Amniotic stem cell (primary cell): ENCODE measurements at regions not wholly inside any gene's neighbourhood (a gene's known extent, or its start where the extent isn't known, plus 50 kb on each side); places are given as distances from the start of the nearest gene placed in this dataset.

Source experiments
- DNase-seq: peaks from one replicate; lab custom pipeline; 2025; lab: John Stamatoyannopoulos, UW

DNA sequence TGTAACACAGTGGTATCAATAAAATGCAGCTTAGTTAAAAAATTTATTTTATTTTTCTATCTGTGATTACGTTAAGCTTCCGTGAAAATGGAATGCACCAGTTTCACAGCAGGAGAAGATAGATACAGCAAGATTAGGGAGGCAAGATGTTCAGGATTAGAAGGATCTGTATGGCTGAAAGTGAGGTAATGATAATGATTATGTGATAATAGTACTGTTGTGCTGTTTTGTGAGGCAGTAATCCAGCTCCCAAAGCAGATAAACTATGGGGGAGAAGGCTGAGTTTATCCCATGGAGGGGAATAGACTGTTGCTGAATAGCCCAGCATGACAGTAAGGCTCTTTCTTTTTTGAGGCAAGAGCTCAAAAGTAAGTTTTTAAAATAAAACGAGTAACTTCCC, 216.1 kb upstream of the PRPS1L1 start:
- no peak for DNase-seq

DNA sequence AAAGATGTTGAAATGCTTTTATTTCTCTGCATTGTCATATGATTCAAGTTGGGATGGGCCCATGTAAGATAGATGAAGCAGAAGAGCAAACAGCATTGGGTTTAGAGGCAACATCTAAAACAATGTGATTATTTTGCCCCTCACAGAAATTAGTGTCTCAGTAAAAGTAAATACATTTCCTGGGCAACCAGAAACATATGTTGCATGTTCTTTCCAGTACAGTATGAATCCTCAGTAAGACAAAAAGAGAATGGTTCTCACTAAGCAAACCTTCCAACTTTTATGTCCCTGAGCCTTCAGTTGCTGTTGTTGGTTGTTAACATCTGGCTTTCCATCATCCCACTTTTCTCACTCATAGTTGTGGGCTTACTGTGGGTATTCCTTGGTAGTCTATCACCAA, 222.5 kb upstream of the PRPS1L1 start:
- no peak for DNase-seq

DNA sequence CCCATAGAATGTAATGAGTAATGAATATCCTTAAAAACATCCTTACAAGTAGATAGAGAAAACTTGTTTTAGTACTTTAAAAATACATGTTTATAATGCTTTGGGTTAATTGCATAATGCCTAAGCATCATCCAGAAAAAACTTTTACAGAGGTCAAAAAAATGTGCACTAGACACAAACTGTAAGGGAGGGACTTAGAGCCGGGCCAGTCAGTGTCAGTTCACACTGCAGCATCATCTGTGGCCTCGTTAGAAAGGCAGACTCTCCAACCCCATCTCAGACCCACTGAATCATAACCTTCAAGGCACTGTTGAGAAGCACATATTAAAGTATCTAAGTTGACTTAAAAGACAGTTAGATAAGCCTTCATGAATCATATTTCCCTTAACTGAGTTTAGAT, 230.1 kb upstream of the PRPS1L1 start:
- peak; percentile 76 for DNase-seq

DNA sequence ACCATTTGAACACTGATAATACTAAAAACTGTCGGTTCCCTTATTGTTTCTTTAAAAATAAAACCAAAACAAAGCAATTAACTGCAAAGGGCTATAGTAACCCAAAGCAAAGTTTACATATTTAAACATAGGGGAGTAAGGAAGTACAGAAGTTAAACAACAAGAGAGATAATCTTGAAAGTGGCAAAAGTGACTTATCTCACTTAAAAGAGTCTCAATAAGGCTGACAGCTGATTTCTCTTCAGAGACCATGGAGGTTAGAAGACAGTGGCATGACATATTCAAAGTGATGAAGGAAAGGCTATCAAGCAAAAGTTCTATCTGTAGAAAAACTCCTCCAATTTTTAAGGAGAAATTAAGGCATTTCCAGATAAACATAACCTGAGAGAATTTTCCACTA, 233.5 kb upstream of the HDAC9 start:
- no peak for DNase-seq

DNA sequence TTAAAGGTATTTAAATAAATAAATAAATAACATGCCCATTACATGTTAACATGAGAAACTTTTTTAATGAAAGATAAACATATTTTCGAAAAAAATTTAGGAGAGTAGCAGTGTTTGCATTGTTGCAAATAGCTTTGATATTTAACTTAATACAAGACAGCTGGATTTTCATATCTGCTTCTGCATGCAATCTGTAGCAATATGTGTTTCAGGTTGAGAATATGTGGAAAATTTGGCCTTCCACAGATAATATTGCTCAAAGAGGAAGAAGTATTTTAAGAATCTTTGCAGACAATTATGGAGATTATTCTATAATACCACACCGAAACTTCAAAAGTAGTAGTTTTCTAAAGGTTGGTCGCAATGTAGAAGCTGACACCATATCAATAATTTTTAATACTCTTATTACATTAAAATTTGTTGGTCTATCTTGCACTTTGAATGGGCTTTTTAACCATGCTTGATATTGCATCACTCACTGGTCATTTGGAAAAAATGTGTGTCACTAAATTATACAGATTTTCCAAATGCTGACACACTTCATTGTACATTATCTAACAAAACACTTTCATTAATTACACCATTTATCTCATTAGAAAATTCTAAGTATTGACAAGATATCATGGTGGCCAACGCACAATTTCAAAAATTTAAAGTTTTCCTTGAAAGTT, 229.8 kb upstream of the HDAC9 start:
- DNase-seq = no peak

DNA sequence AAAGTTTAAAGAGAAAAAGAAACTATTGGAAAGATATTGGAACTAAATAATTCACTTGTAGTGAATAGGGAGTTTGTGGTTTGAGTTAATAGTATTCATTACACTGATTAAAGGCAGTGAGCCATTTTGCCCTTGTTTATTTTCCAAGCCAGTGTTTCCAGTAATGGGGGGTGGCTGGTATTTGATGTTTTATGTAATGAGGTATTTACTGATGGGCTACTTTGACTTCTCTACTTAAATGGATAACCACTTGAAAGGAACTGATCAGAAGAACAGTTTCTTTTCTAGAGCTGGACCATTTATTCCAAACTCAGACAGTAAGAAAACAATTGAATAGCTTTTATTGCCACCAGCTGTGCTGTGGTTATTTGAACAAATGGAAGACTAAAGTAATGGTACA, 227.0 kb upstream of the HDAC9 start:
- no peak for DNase-seq

DNA sequence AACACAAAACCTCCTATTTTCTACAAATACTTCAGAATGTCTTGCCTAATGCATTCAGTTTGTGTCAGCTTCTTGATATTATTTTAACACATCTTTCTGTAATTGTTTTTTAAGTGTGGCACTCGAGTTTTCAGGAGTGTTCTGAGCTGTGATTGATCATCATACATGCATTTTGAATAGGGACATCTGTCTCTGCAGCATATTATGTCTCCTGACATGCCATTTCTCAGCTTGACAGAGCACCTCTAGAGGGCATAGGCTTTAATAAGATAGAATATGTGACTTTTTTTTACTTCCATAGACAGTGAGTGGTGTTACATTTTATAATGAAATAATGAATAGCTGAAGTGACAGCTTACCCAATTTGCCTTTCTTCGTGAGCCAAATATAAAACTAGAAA, 219.2 kb upstream of the HDAC9 start:
- no peak for DNase-seq

DNA sequence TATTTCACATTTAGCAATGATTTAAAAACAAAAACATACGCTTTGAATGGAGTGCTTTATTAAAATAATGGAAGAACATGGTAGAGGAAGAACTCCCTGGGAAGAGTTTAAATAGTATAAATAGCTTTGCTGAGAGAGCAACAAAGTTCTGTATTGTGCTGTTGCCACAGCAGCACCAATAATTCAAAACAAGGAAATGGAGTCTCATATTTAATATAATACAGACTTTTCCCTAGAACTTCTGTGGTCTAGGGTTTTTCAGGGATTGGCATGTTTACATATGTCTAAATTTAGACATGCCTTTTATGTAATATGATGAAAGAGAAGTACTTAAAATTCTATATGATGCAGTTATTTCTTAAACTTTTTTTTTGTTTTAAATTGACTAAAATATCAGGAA, 217.2 kb upstream of the HDAC9 start:
- DNase-seq = no peak

DNA sequence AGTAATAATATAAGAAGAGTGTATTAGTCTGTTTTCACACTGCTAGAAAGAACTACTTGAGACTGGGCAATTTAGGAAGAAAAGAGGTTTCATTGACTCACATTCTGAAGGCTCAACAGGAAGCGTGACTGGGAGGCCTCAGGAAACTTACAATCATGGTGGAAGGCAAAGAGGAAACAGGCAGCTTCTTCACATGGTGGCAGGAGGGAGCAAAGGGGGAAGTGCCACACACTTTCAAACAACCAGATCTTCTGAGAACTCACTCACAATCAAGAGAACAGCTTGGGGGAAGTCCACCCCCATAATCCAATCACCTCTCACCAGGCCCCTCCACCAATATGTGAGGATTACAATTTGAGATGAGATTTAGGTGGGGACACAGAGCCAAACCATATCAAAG, 212.5 kb upstream of the HDAC9 start:
- DNase-seq = no peak

DNA sequence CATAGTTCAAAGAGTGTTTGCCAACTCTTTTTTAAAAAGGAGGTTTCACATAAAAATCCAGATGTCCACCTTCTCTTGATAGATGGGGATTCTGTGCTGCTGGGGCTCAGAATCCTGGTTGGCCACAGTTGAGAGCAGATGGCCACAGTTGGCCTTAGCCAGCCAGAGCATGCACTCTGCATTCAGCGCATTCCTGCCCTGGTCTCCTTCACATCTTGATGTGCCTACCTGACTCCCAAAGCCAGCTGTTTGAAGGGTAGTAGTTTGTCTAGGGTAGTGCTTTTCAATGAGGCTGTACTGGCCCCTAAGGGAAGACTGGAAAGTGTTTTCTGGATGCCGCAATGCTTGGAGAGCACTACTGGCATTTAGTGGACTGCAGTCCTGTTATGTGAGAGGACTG, 208.1 kb upstream of the HDAC9 start:
- no peak for DNase-seq

DNA sequence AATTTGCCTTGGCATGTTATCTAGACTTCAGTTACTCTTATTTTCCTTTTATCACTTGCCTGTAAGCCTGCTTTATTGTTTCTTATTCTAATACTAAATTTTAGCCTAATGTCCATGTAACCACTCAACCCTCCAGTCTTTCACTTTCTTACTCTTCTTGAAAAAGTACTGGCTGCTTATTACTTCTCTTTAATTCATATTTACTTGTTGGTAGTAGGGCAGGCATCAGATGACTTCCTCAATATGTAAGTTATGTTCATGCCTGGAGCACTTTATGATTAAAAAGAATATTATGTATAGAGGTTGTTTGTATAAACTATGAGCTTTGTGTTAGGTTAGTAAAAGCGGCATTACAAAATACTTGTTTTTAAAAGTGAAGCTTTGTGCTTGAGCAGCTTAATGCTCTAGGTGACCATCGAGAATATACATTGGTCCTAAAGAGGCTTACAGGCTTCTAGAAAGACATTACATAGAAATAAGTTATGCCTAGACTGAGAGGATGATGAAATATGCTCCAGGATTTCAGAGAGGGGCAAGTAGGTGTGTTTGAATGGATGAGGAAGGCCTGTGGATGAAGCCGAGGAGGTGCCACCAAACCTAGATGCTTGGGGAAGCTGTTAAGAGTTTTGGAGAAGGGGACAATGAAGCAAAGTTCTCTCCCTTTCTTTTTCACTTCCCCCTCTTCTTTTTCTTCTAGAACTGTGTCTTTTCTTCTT, 207.1 kb upstream of the HDAC9 start:
- DNase-seq = no peak

DNA sequence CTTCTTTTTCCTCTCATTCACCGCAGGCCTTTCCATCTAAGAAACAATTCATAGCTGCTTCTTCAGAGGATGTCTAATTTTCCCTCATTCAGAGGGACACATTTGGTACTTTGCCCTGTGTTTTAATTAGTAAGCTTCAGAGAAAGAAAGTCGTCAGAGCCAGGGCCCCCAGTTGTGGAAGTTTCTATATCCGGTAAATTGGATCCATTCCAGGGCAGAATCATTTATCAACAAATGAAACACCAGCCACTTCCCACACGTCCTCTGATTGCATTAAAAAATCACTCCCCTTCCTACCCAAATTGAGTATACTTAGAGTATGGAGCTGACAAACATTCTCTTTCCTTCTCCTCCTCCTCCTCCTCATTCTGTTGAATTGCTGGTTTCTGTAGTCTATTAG, 205.8 kb upstream of the HDAC9 start:
- no peak for DNase-seq

DNA sequence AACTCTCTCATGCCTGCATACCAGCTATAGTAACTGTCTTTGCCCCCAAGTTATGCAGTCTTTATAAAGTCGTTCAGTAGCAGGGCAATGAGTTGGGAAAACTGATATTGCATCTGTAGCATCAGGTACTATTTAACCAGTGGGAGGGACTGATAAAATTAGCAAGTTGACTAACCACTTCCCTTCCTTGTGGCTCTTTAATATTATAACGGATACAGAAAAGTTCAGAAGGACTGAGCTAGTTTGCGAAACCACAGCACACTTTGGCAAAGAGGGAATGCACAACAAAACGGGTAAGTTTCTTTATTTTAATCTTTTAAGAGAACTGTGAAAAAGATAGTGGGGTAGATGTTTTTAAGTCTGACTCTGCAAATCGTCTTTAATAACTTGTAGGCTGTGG, 205.3 kb upstream of the HDAC9 start:
- no peak for DNase-seq

DNA sequence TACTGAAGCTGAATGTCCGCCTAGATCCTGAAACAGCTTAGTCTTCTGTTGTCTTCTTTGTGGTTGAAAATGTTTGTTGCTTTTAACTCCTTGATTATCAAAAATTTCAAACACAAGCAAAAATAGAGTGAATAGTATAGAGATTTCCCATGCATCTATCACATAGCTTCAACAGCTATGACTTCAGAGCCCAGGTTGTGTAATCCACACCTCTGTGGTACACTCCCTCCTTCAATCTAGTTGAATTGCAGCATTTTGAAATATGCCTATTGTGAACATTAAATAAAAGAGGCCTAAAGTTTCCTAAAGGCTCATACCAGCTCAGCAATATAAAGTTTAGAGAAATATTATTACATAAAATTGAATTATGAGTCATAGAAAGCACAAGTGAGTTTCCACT, 204.7 kb upstream of the HDAC9 start:
- DNase-seq = no peak

DNA sequence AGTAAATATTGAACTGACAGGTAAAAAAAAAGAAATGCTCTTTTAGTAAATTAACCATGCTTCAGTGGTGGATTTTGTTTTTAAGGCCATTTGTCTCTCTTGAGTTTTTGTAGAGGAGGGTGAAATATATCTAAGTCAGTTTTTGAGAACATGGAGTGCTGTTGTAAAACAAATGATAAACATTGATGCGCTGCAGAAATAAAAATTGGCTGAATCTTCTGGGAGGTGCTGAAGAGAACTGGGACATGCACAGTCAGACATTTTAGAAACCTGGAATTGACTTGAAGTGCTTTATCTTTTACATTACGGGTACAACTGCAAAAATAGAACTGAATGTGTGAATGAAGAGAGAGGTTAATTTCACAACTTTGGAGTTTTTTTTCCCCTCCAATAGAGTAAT, 203.0 kb upstream of the HDAC9 start:
- no peak for DNase-seq

DNA sequence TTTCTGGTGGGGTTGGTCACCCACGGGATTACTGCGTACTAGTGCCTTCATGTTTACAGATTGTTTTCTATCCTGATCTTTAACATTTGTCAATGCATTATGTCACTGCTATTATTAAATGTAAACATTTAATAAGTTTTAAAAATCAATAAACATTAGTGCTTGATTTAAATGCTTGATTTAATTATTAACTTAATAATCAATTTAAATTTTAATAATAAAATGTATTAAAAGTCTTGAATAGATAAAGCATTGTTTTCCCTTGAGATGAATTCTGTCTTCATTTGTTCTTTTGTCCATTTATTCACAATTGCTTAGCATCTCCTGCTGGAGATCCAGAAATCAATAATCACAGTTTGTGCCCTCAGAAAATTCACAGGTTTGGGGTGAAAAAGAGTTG, 201.8 kb upstream of the HDAC9 start:
- DNase-seq = no peak

DNA sequence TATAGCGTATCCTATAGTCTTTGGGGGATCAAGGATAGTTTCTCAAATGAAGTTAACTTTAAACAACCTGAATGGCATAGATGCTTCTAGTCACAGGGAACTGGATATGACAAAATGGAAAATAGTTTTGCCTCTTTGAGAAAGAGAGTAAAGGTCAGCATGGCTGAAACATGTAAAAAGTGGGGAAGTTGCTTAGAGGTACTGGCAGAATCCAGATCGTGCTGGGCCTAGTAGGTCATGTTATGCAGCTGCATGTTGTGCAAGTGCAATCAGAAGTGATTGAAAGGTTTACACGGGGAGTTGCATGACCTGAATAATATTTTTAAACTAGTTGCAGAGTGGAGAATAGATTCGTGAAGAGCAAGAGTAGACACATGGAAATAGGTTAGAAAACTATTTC, 201.1 kb upstream of the HDAC9 start:
- DNase-seq = no peak

DNA sequence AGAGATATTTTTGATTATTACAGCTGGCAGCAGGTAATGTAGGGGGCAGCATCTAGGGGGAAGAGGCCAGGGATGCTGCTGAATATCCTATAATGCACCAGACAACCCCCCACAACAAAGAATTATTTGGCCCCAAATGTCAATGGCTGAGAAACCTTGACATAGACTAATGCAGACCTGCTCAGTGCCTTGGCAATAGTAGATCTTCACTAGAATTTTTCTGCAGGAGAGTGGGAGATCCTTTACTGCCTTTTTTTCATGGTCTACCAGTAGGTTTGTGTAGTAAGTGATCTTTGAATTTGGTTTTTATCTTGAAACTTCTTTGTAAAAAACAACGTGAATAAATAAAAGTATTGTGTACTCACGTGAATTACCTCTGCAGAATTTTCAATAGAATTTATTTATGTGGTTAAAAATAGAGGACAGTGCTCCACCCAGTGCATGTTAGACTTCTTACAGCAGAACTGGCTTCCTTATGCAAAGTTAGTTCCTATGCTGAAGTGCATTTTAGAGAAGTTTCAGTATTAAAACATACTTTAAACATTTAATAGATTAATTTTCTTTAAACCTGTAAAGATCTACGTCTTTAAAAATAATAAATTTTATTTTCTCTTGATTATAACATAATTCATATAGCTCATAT, 199.6 kb upstream of the HDAC9 start:
- no peak for DNase-seq

DNA sequence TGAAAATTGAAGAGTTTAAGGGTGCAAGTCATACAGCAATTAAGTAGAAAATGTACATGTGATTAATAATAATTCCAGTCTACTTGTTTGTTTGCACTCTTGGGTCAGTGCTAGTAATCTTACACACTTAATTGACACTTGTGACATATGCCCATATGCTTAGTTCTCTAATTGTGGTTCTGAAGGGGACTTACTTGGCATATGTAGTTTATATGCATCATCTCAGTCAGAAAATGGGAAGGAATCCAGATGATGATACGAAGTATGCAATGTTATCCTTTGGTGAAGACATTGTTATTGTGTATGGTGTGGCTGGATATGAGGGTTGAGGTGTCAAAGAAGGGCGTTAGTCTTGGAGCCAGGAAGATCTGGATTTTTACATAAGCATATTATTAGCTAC, 193.5 kb upstream of the HDAC9 start:
- DNase-seq = no peak

DNA sequence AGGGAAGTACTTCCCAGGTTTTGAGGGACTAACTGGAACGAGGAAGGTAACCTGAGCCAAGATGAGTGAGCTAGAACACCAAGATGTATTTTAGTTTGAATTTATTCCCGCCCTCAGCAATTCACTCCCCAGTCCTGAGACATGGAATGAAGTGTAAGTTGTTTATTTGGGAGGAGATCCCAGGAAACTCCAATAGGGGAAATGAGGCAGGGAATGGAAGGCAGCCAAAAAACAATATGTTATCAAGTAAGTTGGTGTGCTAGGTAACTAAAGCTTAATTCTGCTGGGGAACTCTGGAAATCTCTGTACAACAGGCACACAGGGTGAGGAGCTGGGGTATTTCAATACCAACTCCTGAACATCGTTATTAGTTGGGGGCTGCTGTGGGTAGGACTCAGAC, 189.7 kb upstream of the HDAC9 start:
- DNase-seq = no peak

DNA sequence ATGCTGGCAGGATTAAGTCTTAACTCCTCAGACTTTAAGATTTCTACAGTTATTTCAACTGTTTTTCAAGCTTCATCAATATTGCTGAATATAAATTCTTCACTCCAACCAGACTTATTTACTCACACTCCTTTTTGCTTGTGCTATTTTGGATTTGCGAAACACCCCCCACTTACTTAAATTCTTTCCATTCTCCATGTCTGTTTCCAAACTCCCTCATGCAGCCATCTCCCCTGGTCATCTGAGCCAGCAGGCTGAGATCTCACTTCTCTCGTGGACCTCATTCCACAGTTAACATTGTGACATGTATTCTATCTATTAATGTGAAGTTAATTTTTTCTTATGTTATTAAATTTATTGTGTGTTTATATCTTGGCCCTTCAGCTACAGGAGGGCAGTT, 188.9 kb upstream of the HDAC9 start:
- DNase-seq = no peak

DNA sequence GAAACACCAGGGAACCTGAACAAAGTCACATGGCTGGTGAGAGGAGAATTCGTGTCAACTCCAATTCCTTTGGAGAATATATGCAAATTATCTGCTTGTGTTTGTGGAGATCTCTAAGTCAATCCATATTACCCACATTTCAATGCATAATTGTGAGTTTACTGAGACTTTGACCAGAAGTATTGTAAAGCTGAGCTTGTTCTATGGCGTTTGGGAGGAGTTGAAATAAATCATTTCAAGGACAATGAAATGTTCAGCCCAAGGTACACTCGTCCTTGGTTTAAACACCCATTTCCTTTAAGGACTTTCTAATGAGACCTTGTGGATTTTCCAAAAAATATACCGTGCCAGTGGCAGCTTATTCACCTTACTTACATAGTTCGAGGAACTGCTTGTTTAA, 186.6 kb upstream of the HDAC9 start:
- no peak for DNase-seq

DNA sequence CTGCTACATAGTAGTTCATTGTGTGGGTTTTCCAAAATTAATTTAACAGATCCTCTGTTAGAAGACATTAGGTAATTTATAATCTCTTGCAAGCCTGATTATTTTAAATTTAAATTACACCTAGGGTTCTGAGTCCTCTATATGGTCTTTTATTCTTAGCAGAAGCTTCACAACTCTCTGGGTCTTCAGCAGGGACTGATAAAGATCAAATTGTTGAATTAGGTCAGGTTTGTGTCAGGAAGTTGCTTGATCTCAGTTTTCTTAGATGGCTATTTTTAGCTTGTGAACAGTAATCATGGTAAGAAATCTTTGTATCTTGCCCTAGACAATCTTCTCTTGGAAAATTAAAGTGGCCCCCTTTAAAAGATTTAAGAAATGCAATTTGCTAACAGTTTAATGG, 183.1 kb upstream of the HDAC9 start:
- no peak for DNase-seq

DNA sequence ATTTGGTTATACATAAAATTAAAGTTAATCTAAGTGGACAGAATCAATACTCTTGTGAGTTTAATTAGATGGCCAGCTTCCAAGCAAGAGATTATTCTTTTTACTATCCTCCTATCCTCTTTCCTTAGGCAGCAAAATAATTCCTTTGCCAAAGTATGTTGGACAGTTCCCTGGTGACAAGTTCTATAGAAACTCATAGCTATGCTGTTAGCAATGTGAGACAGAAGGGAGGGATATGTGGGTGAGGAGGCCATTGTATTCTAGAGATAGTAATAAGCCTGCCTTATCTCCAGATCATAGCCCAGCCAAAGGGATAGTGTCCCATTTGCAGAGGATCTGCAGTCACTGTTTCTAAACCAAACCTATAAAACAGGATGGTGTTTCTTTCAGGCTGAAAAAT, 181.6 kb upstream of the HDAC9 start:
- DNase-seq = no peak
